Transverse colon (tissue), 4 donors: ENCODE measurements at regions not wholly inside any gene's neighbourhood (a gene's known extent, or its start where the extent isn't known, plus 50 kb on each side); places are given as distances from the start of the nearest gene placed in this dataset.

Experiments
- DNase-seq: peaks from one replicate; pipeline ENCODE4 v3.0.0-alpha.2; 2019
- H3K27ac ChIP-seq, 4 donors: fragments of 200-600 bp; sonication (generic); 2 replicates each; pipeline ENCODE4 v1.5.1; 2016 to 2018; ENCODE audit warnings: inconsistent platforms in 4 of 4
- H3K27me3 ChIP-seq: fragments of 200-600 bp; sonication (generic); 2 replicates; pipeline ENCODE4 v1.5.1; 2017; ENCODE audit warnings: inconsistent platforms
- H3K36me3 ChIP-seq, 4 donors: fragments of 200-600 bp; sonication (generic); 2 replicates each; pipeline ENCODE4 v1.5.1; 2017 to 2019; ENCODE audit warnings: inconsistent platforms in 4 of 4
- H3K4me1 ChIP-seq, 4 donors: fragments of 200-600 bp; sonication (generic); 2 replicates each; pipeline ENCODE4 v1.5.1; 2017 to 2020; ENCODE audit warnings: inconsistent platforms in 4 of 4
- H3K4me3 ChIP-seq, 4 donors: fragments of 200-600 bp; sonication (generic); 1 replicate in 1 of 4; 2 replicates in 3 of 4; pipeline versions ENCODE4 v1.5.1 to v1.6.1; 2017 to 2019; ENCODE audit warnings: inconsistent platforms in 4 of 4
- H3K9me3 ChIP-seq, 2 donors: fragments of 200-600 bp; sonication (generic); 2 replicates each; pipeline ENCODE4 v1.5.1; 2017 to 2019; ENCODE audit warnings: inconsistent platforms in 2 of 2
- EP300 ChIP-seq: sonication (generic); formaldehyde crosslinking; IDR thresholded peaks from one replicate; pipeline ENCODE4 v1.6.1; 2017; ENCODE audit warnings: antibody characterized with exemption, low read depth
- POLR2A ChIP-seq: fragments of 450-650 bp; IDR thresholded peaks from one replicate; pipeline ENCODE4 v1.6.1; 2016; ENCODE audit warnings: antibody characterized with exemption, mild to moderate bottlenecking, moderate library complexity
- POLR2AphosphoS5 ChIP-seq, 3 donors: sonication (generic); formaldehyde crosslinking; IDR thresholded peaks; one replicate each; pipeline ENCODE4 v1.6.1; 2016; ENCODE audit warnings: antibody characterized with exemption in 3 of 3
- WGBS, 2 donors: methylation state at CpG; one replicate each; pipeline ENCODE4 v1.1.5; 2018; ENCODE audit warnings: low coverage in 1 of 2; 5-methylcytosine and 5-hydroxymethylcytosine counted together
- in situ Hi-C, 4 donors: fragments of 200-750 bp; cut with MboI; loops; one replicate each; pipeline versions ENCODE4 v1.15.0 to v1.15.1; 2017; ENCODE audit warnings: low sequenced_read_pairs in 3 of 4, low pct_ligation_motif_present in 1 of 4, low pct_unique_long_range_greater_than_20kb in 1 of 4
- intact Hi-C: fragments of 100-400 bp; cut with DNase I; formaldehyde crosslinking; loops from one replicate; pipeline ENCODE4 v1.15.1; 2023; ENCODE audit warnings: low total_unique reads
- TF ChIP-seq, protein P1 (sequence below), 5 experiments: fragments of 200-600 bp in 3 of 5; fragments of 450-650 bp in 2 of 5; sonication (generic) in 3 of 5; IDR thresholded peaks; 1 replicate in 2 of 5; 2 replicates in 3 of 5; pipeline ENCODE4 v1.5.1; 2016 to 2017; ENCODE audit warnings: antibody characterized with exemption in 5 of 5, inconsistent platforms in 3 of 5, mild to moderate bottlenecking in 2 of 5, moderate library complexity in 1 of 5

DNA sequence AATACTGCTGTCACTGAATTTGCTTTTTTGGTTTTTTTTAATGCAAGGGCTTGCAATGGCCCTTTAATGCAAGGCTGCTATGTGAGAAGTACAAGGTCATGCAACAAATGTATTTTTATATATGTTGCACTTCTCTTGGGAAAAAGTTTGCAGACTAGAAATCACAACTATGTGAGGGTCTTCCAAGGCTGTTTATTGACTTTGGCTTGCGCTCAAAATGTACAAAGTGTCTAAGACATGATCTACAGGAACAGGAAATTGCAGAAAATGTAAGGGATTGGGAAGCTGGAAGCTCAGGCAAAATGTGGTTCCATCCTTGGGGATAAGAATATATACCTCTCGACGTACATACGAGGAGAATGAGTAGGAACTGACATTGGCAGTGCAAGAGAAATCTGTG, 92.2 kb upstream of the F13A1 start:
- no peak overlapping the region for H3K4me3 ChIP-seq
- in situ Hi-C loops, result no loop called here
- H3K27ac ChIP-seq, result no peak overlapping the region
- intact Hi-C loops, result no loop called here
- H3K36me3 ChIP-seq, result no peaks in the 10 kb centered on the region
- no peak for DNase-seq
- WGBS, 2 donors, result 83 to 89% methylated on average over 4 of the region's 4 CpGs
- no peaks in the 10 kb centered on the region for H3K9me3 ChIP-seq
- no peaks in the 10 kb centered on the region for H3K4me1 ChIP-seq
- TF ChIP-seq POLR2A, result no peak
- no peak for TF ChIP-seq EP300
- TF ChIP-seq POLR2AphosphoS5 (IDR thresholded peaks at IDR 0.05), result no peak
- TF ChIP-seq, protein P1, sequence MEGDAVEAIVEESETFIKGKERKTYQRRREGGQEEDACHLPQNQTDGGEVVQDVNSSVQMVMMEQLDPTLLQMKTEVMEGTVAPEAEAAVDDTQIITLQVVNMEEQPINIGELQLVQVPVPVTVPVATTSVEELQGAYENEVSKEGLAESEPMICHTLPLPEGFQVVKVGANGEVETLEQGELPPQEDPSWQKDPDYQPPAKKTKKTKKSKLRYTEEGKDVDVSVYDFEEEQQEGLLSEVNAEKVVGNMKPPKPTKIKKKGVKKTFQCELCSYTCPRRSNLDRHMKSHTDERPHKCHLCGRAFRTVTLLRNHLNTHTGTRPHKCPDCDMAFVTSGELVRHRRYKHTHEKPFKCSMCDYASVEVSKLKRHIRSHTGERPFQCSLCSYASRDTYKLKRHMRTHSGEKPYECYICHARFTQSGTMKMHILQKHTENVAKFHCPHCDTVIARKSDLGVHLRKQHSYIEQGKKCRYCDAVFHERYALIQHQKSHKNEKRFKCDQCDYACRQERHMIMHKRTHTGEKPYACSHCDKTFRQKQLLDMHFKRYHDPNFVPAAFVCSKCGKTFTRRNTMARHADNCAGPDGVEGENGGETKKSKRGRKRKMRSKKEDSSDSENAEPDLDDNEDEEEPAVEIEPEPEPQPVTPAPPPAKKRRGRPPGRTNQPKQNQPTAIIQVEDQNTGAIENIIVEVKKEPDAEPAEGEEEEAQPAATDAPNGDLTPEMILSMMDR (IDR thresholded peaks at IDR 0.05), result no peak
- H3K27me3 ChIP-seq, result no peaks in the 10 kb centered on the region

DNA sequence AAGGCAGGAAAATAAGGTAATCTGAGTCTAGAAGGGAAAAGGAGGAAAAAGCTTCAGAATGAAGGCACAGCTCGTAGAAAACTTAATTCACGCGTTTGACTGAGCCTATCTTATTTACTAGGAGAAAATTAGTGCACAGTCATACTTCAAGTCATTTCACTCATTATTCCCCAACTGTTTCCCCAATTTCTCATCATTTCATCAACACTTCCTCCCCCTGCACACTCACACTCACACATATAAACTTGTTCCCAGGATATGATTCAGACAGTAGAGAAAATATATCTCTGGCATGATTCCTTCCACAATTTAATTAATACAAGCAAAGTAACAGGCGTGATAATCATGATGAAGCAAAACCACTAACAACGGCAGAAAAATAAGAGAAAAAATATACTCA, 94.5 kb upstream of the F13A1 start:
- no peak for DNase-seq
- Histone ChIP-seq H3K9me3 (no peaks in the 10 kb centered on the region), H3K27ac (no peak overlapping the region), H3K27me3 (no peaks in the 10 kb centered on the region), H3K4me1 (no peaks in the 10 kb centered on the region), H3K4me3 (no peak overlapping the region), H3K36me3 (no peaks in the 10 kb centered on the region)
- 64 to 82% methylated on average over 5 of the region's 5 CpGs for WGBS, 2 donors
- in situ Hi-C loops (no loop called here), intact Hi-C loops (no loop called here)
- TF ChIP-seq EP300 (no peak), POLR2AphosphoS5 (IDR thresholded peaks at IDR 0.05) (no peak), POLR2A (no peak)
- TF ChIP-seq, protein P1 (IDR thresholded peaks at IDR 0.05), result no peak

DNA sequence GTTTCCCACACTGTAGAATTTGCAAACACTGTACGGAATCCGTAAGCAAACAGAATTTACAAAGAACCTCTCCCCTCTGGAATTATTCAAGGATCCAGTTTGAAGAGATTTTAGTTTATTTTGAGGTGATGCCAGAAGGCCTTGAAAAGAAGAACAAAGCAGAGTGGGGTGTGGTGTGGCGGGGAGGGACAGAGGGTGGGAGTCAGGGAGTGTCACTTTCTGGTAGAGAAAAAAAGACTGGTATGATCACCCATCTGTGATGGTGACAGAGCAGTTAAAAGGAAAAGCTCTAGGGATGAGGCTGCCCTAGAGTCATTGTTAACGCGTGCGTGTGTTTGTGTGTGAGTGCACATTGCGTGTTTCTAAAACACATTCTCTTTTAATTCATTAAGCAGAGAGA, 97.0 kb upstream of the F13A1 start:
- Histone ChIP-seq H3K4me3 (no peak overlapping the region), H3K27me3 (no peaks in the 10 kb centered on the region), H3K27ac (no peak overlapping the region), H3K9me3 (no peaks in the 10 kb centered on the region), H3K36me3 (no peaks in the 10 kb centered on the region), H3K4me1 (no peaks in the 10 kb centered on the region)
- in situ Hi-C loops, result no loop called here
- TF ChIP-seq POLR2AphosphoS5 (IDR thresholded peaks at IDR 0.05), result no peak
- TF ChIP-seq, protein P1 (IDR thresholded peaks at IDR 0.05), result no peak
- no peak for TF ChIP-seq EP300
- no peak for TF ChIP-seq POLR2A
- DNase-seq, result no peak
- 72 to 81% methylated on average over 7 of the region's 7 CpGs for whole genome bisulfite sequencing, 2 donors
- intact Hi-C loops, result no loop called here

DNA sequence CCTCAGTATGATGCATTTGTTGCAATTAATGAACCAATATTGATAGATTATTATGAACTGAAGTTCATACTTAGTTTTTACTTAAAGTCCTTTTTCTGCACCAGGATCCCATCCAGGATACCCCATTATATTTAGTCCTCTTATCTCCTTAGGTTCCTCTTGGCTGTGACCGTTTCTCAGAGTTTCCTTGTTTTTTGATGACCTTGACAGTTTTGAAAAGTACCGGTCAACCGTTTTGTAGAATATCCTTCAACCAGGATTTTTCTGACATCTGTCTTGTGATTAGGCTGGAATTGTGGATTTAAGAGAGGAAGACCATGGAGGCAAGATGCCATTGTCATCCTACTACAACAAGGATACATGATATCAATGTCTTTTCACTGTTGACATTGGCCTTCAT, 98.0 kb upstream of the F13A1 start:
- Histone ChIP-seq H3K27me3 (no peaks in the 10 kb centered on the region), H3K27ac (no peak overlapping the region), H3K36me3 (no peaks in the 10 kb centered on the region), H3K4me1 (no peaks in the 10 kb centered on the region), H3K9me3 (peaks cover 0 to 3% of the 10 kb centered on the region in 2 donors), H3K4me3 (no peak overlapping the region)
- intact Hi-C loops (no loop called here), in situ Hi-C loops (no loop called here)
- 76 to 88% methylated on average over 2 to 3 of the region's 3 CpGs for WGBS, 2 donors
- no peak for DNase-seq
- TF ChIP-seq POLR2AphosphoS5 (IDR thresholded peaks at IDR 0.05) (no peak), EP300 (no peak), POLR2A (no peak)
- TF ChIP-seq, protein P1 (IDR thresholded peaks at IDR 0.05), result no peak
